ENCODE measurements at regions not wholly inside any gene's neighbourhood (a gene's known extent, or its start where the extent isn't known, plus 50 kb on each side); places are given as distances from the start of the nearest gene placed in this dataset.
"Not testable (repeated sequence)": the region's sequence is repeated elsewhere in the genome, so short reads cannot be mapped to it uniquely, and the experiment has no call there.

DNA sequence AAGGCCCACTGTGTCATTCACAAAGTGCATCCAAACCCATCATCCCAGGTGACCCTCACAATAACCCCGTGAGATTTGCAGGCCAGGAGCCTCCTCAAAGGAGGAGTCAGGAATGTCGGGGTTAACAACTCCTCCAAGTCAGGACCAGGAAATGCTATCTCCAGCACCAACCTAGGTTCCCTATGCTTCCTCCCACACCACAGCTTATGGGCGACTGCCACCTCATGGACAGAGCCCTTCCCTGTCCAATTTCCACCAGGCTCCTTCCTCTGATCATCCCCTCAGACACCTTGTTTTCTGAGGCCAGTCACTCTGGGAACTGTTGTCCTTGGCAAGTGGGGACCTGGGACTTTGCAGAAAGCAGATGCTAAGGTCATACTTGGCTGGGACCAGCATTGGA lies 77.8 kb downstream of the LIMS3 start:
- not testable (repeated sequence) for H3K9me3 Mint-ChIP-seq; DNase-seq (ENCODE audit: extremely low spot score, unreplicated experiment); H3K36me3 Mint-ChIP-seq; H3K27me3 Mint-ChIP-seq; H3K4me3 Mint-ChIP-seq; H3K27ac Mint-ChIP-seq; H3K4me1 Mint-ChIP-seq (ENCODE audit: unreplicated experiment)

- not testable (repeated sequence) for H3K27me3 Mint-ChIP-seq; H3K36me3 Mint-ChIP-seq; H3K4me1 Mint-ChIP-seq (ENCODE audit: unreplicated experiment); H3K27ac Mint-ChIP-seq; H3K9me3 Mint-ChIP-seq; H3K4me3 Mint-ChIP-seq; DNase-seq (ENCODE audit: extremely low spot score, unreplicated experiment)
Measured at GRCh38 chr2:109980754-109981153, 82.3 kb downstream of the LIMS3 start.

- not testable (repeated sequence) for DNase-seq (ENCODE audit: extremely low spot score, unreplicated experiment); H3K27ac Mint-ChIP-seq; H3K4me1 Mint-ChIP-seq (ENCODE audit: unreplicated experiment); H3K9me3 Mint-ChIP-seq; H3K27me3 Mint-ChIP-seq; H3K4me3 Mint-ChIP-seq; H3K36me3 Mint-ChIP-seq
Measured at GRCh38 chr2:109986389-109987088, 88.1 kb downstream of the LIMS3 start.

GRCh38 chr2:109987089-109987420 lies 88.6 kb downstream of the LIMS3 start:
- not testable (repeated sequence) for H3K27me3 Mint-ChIP-seq; H3K4me3 Mint-ChIP-seq; DNase-seq (ENCODE audit: extremely low spot score, unreplicated experiment); H3K36me3 Mint-ChIP-seq; H3K9me3 Mint-ChIP-seq; H3K27ac Mint-ChIP-seq; H3K4me1 Mint-ChIP-seq (ENCODE audit: unreplicated experiment)

DNA sequence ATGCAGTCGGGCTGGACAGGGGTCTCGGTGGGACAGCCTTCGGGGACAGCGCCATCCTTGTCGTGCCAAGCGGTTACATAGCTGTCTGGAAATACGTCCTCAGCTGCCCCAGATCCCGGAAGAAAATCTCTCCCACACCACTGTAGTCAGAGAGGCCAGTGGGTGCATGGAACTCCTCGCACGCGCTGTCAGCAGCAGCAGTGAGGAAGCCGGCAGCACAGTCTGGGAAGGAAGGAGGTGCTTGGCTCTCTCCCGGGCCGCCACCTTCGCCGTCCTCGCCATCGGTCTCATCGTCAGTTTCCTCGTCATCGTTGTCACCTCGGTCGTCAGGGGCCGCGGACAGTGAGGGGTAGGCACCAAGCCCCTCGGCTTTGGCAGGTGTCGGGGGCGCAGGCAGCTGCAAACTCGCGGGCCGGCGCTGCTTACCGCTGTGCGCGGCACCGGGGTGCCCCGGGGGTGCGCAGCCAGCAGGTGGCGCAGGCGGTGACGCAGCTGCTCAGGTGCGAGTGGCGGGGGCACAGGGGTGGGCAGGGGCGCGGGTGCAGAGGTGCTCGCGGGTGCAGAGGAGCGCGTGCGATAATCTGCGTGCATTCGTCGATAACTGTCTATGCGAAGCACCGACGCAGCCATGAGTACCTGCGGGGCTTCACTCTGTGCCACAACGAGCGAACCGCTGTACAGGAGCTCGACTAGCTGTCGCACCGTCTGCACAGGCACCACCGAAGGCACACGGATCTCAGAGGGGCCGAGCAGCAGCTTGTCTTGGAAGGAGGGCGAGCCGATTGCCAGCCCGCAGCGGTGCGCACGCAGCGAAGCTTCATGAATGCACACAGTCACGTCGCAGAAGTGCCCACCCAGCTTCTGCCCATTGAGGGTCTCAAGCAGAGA lies 89.2 kb downstream of the LIMS3 start:
- H3K36me3 Mint-ChIP-seq; H3K4me1 Mint-ChIP-seq (ENCODE audit: unreplicated experiment); H3K27me3 Mint-ChIP-seq; H3K9me3 Mint-ChIP-seq; H3K4me3 Mint-ChIP-seq; DNase-seq (ENCODE audit: extremely low spot score, unreplicated experiment); H3K27ac Mint-ChIP-seq: not testable (repeated sequence)

DNA sequence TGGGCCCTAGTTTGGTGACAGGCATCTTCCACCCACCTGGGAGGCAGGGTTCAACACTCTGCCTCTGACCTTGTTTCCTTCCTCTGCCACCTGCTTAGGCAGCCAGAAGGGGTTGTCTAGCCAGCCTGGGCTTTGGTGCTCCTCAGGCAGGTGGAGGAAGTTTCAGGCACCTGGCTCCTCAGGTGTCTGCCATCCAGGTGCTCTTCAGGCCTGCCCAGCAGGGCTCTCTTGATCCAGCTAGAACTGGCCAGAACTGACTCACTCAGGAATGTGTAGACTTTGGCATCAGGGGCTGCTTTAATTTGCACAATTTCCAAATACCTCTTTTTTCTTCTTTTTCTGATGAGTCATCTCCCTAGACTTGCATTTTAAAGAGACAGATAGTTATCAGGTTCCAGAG lies 100.9 kb downstream of the LIMS3 start:
- not testable (repeated sequence) for H3K27ac Mint-ChIP-seq; H3K36me3 Mint-ChIP-seq; H3K9me3 Mint-ChIP-seq; H3K4me3 Mint-ChIP-seq; DNase-seq (ENCODE audit: extremely low spot score, unreplicated experiment); H3K4me1 Mint-ChIP-seq (ENCODE audit: unreplicated experiment); H3K27me3 Mint-ChIP-seq

DNA sequence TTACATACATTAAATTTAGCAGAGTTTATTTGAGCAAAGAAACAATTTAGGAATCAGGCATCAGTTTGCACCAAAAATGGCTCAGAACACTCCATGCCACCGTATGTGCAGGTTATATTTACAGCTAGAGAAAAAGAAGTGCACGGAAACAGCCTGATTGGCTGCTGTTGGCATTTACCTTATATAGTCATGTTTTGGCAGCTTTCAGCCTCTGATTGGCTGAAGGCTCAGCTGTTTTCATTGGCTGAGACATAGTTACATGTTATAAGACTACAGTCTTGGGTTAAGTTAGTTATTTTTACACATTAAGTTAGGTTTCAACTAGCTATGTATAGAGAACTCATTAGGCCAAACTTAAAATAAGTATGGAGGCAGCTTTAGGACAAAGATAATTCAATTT lies 104.0 kb downstream of the LIMS3 start:
- not testable (repeated sequence) for DNase-seq (ENCODE audit: extremely low spot score, unreplicated experiment); H3K9me3 Mint-ChIP-seq

GRCh38 chr2:110013388-110013787 lies 102.2 kb downstream of the MALL start:
- not testable (repeated sequence) for H3K36me3 Mint-ChIP-seq; H3K27ac Mint-ChIP-seq; H3K4me1 Mint-ChIP-seq (ENCODE audit: unreplicated experiment); H3K27me3 Mint-ChIP-seq; H3K9me3 Mint-ChIP-seq; DNase-seq (ENCODE audit: extremely low spot score, unreplicated experiment); H3K4me3 Mint-ChIP-seq

More for the DNA sequence above, 104.0 kb downstream of the LIMS3 start:
- not testable (repeated sequence) for H3K4me1 Mint-ChIP-seq (ENCODE audit: unreplicated experiment); H3K36me3 Mint-ChIP-seq; H3K4me3 Mint-ChIP-seq; H3K27me3 Mint-ChIP-seq; H3K27ac Mint-ChIP-seq

- DNase-seq (ENCODE audit: extremely low spot score, unreplicated experiment); H3K4me1 Mint-ChIP-seq (ENCODE audit: unreplicated experiment); H3K4me3 Mint-ChIP-seq; H3K27me3 Mint-ChIP-seq; H3K9me3 Mint-ChIP-seq; H3K36me3 Mint-ChIP-seq; H3K27ac Mint-ChIP-seq: not testable (repeated sequence)
Measured at GRCh38 chr2:110016381-110017092, 99.1 kb downstream of the MALL start.

DNA sequence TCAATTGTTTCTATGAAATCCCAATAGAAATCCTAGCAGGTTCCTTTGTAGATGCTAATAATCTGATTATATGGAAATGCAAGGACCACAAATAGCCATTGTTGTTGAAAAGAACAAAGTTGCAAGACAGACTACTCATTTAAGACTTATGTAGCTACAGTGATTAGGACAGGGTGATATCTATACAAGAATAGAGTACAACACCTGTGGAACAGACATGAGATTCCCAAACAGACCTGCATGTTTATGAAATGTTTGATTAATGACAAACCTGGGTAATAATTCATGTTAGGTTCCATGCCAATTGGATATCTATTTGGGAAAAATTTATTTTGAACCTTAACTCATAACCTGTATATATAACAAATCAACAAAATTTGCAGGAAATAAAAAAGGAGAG lies 95.4 kb downstream of the MALL start:
- H3K27me3 Mint-ChIP-seq; H3K9me3 Mint-ChIP-seq; H3K27ac Mint-ChIP-seq; H3K36me3 Mint-ChIP-seq; DNase-seq (ENCODE audit: extremely low spot score, unreplicated experiment); H3K4me3 Mint-ChIP-seq; H3K4me1 Mint-ChIP-seq (ENCODE audit: unreplicated experiment): not testable (repeated sequence)

DNA sequence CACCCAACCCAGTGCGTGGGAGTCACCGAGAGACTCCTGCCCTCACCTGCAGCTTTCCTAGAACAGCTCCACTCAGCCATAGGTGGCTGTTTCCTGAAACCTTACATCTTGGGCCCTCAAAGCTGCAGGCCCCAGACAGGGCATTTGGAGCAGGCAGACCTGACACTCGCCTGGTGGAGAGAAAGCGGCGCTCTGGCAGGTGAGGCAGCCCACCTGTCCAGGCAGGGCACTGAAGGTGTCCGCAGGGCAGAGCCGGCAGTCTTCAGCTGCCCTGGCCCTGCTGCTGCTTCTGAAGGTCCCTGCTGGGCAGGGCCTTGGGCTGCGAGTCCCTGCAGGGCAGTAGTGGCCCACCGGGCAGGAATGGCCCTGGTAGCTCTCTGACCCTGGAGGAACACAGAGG lies 93.3 kb downstream of the MALL start:
- not testable (repeated sequence) for H3K27ac Mint-ChIP-seq; H3K4me3 Mint-ChIP-seq; H3K4me1 Mint-ChIP-seq (ENCODE audit: unreplicated experiment); H3K36me3 Mint-ChIP-seq; H3K9me3 Mint-ChIP-seq; H3K27me3 Mint-ChIP-seq; DNase-seq (ENCODE audit: extremely low spot score, unreplicated experiment)

DNA sequence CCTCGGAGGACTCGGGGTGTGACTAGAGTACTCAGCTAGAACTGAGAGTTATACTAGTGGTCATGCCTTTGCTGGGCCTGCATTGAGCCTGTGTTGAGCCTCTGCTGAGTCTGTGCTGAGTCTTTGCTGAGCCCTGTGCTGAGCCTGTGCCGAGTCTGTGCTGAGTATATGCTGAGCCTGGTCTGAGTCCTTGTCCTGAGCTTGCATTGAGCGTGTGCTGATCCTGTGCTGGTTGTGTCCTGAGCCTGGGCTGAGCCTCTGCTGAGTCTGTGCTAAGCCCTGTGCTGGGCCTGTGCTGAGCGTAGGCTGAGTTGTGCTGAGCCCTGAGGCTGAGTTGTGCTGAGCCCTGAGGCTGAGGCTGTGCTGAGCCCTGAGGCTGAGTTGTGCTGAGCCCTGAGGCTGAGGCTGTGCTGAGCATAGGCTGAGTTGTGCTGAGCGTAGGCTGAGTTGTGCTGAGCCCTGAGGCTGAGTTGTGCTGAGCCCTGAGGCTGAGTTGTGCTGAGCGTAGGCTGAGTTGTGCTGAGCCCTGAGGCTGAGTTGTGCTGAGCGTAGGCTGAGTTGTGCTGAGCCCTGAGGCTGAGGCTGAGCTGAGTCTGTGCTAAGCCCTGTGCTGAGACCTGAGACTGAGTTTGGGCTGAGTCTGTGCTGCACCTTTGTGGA lies 89.4 kb downstream of the MALL start:
- not testable (repeated sequence) for H3K36me3 Mint-ChIP-seq; H3K4me3 Mint-ChIP-seq; H3K27ac Mint-ChIP-seq; H3K27me3 Mint-ChIP-seq; H3K9me3 Mint-ChIP-seq; DNase-seq (ENCODE audit: extremely low spot score, unreplicated experiment); H3K4me1 Mint-ChIP-seq (ENCODE audit: unreplicated experiment)

GRCh38 chr2:110028411-110028810 lies 87.2 kb downstream of the MALL start:
- not testable (repeated sequence) for H3K27ac Mint-ChIP-seq; H3K36me3 Mint-ChIP-seq; H3K9me3 Mint-ChIP-seq; H3K4me1 Mint-ChIP-seq (ENCODE audit: unreplicated experiment); H3K4me3 Mint-ChIP-seq; H3K27me3 Mint-ChIP-seq
- peak; percentile 51 for DNase-seq (ENCODE audit: extremely low spot score, unreplicated experiment)

DNA sequence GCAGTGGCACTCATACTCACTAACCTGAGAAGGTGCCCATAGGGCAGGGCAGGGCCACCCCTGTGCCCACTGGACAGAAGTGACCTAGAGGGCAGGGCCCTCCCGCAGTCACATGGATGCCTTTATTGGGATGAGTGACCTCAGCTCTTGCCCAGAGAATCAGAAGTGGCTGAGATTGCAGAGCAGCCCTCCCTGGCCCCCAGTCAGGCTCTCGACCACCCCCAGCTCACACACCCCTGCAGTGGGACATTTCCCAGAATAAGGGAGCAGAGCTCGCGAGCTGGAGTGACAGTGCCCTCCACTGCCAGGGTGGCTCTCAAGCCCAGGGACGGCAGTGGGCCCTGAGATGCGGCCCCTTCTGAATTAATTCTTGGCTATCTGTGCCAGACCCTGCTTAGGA lies 84.7 kb downstream of the MALL start:
- H3K4me1 Mint-ChIP-seq (ENCODE audit: unreplicated experiment); H3K9me3 Mint-ChIP-seq; H3K36me3 Mint-ChIP-seq; H3K27me3 Mint-ChIP-seq; H3K4me3 Mint-ChIP-seq; H3K27ac Mint-ChIP-seq: not testable (repeated sequence)
- peak; percentile 44 for DNase-seq (ENCODE audit: extremely low spot score, unreplicated experiment)

Measured in type B pancreatic cell (in vitro differentiated cells).